Middle frontal gyrus (tissue), 1 donor: ENCODE measurements at regions not wholly inside any gene's neighbourhood (a gene's known extent, or its start where the extent isn't known, plus 50 kb on each side); places are given as distances from the start of the nearest gene placed in this dataset.
A peak's percentile ranks its signal among the peaks of the same experiment; 100 is the strongest.
"Not testable (repeated sequence)": the region's sequence is repeated elsewhere in the genome, so short reads cannot be mapped to it uniquely, and the experiment has no call there.

Source experiments
- DNase-seq: peaks from one replicate; pipeline ENCODE4 v3.0.0-alpha.2; 2015; ENCODE audit warnings: low spot score; ENCODE audit errors: extremely low spot score

DNA sequence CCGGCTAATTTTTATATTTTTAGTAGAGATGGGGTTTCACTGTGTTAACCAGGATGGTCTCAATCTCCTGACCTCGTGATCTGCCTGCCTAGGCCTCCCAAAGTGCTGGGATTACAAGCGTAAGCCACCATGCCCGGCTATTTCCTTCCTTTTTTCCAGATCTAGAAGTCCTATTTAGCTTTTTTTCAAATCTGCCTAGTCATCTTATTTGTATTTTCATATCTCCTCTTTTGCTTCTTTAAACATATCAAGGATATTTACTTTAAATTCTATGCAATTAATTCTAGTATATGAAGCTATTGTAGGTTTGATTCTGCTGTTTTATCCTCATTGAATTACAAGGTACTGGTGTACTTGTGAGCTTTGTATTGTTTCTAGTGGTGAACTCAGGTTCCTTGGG lies 119.1 kb downstream of the MACIR start:
- DNase-seq, result not testable (repeated sequence)

DNA sequence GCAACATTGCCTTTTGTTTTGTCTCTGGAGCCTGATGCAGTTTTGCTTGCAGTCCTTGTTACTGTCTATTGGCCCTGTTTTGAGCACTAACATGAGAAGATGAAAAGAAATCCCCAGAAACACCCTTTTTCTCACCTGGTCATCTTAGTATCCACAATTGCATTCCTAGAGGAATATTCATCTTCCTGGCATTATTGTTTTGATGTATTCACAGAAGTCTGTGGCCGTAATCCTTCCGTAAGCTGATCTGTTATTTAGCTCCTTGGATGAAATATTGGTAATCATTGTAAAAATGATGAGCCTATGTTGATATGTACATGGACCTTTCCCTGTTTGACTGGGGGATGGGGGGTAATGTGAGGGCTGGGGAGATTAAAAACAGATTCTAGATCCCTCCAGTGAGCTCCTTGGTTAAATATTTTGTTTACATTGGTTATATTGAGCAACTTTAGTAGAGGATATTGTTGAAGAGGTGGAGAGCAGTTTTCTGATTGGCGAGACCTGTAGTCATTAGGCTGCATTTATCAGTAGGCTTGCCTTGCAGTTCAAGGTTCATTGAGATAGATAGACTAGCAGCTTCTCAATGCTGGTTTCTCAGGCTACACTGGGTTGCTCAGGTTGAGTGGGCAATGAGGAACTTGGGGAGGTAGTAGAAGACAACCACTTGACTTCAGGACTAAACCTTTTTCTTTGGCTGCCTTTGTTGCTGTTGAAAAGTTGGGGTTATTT lies 117.5 kb downstream of the MACIR start:
- no peak for DNase-seq

- DNase-seq, result no peak
These were observed 116.8 kb downstream of the MACIR start for GRCh38 chr5:103375350-103375749.

DNA sequence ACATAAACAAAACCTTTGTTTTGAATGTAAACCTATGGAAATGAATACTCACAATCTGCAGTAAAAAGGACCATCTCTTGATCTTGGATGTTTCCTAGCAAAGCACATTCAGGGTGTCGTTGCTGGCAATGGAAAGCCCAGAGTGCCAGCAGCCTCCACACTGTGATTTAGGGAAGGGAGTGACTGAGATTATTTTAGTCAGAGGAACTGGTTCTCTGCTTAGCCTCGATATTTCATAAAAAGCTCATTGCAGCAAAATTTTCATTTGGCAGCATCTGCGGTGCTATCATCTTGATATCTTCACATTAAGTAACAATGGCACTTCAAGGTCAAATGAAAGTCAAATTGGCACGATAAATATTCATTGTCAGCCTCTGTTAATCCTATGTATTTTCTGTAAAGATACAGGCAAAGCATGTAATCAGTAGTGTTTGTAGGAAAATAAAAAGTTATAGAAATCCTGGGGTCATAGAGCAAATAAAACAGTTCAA lies 116.0 kb downstream of the MACIR start:
- peak; percentile 27 for DNase-seq

GRCh38 chr5:103373597-103374472 lies 115.3 kb downstream of the MACIR start:
- DNase-seq, result no peak

GRCh38 chr5:103371046-103371607 lies 112.6 kb downstream of the MACIR start:
- no peak for DNase-seq

DNA sequence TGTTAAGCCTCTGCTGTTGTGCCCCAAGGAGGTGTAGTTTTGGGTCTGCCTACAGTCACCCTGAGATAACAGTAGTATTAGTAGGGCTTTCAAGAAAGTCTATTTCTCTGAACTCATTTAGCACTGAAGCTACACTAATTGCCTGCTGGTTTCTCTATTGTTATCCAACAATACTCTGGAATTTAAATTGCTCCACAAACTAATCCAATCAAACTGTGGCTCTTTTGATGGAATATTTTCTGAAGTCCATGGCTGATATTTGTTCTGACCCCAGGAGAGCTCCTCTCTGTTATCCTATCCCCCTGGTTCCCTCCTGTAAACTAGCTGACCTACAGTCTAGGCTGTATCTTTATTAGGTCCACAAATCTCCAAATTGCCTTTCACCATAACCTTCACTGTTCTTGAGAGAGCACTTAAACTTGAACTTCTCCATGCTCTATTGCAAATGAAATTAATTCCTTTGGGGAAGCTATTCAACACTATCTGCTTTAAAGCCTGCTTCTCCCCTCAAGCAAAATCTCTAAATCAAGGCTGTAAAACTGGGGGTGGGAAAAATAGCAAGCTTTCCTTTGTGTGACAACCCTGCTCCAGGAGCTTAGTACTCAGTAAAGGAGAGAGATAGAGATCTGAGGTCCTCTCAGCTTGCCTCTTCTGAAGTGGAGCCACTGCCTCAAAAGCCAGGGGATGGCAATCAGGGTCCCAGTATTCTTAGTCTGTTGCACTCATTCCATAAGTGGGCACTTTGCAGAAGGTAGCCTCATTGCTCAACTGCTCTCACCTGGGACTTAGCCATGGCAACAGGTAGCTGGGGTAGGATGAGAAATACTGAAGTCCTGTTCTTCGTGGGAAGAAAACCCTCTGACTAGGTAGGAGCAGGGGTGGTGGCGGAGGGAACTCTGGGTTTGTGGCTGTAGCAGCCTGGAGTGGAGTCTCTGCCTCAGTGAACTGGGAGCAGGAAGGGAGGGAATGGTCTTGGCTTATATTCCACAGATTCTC lies 110.9 kb downstream of the MACIR start:
- DNase-seq, result no peak

DNA sequence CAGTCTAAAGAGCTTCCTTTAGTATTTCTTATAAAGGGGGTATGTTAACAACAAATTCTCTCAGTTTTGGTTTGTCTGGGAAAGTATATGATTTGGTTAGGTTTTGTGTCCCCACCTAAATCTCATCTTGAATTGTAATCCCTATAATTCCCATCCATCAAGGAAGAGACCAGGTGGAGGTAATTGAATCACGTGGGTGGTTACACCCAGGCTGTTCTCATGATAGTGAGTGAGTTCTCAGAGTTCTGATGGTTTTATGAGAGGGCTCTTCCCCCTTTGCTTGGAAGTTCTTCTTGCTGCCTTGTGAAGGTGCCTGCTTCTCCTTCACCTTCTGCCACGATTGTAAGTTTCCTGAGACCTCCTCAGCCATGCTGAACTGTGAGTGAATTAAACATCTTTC lies 109.1 kb downstream of the MACIR start:
- DNase-seq, result no peak

GRCh38 chr5:103366918-103367549 lies 108.5 kb downstream of the MACIR start:
- DNase-seq, result no peak

GRCh38 chr5:103364074-103364473 lies 105.5 kb downstream of the MACIR start:
- DNase-seq, result no peak

DNA sequence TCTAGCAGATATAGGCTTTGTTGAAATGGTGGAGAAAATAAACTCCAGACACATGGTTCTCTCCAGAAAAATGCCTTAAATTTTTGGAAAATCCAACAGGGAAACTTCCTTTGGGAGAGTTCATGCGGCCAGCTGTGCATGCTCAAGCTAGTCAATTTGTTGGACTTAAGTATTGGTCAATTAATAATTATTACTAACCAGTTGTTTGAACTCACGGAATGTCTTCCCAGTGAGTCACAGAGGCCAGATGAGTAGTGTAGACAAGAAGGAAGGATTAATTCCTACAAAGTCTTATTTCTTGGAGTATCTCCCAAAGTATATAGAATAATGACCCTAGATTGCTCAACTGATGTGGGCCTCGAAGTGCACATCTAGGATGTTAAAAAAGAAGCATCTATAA lies 103.6 kb downstream of the MACIR start:
- no peak for DNase-seq

DNA sequence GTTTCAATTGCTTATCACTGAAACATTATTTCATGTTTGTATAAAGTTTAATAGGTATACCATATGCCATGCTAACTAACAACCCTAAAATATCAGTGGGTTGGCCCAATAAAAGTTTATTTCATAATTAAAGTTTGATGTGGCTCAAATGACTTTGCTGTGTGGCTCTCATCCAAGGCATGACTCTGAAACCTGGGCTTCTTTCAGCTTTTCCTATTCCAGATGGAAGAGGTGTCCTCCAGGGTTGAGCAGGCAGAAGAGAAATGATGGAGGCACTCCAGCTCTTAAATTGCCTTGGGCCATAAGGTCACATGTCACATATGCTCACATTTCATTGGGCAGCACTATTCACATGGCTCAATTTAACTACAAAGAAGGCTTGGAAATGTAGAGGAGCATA lies 101.9 kb downstream of the MACIR start:
- no peak for DNase-seq

DNA sequence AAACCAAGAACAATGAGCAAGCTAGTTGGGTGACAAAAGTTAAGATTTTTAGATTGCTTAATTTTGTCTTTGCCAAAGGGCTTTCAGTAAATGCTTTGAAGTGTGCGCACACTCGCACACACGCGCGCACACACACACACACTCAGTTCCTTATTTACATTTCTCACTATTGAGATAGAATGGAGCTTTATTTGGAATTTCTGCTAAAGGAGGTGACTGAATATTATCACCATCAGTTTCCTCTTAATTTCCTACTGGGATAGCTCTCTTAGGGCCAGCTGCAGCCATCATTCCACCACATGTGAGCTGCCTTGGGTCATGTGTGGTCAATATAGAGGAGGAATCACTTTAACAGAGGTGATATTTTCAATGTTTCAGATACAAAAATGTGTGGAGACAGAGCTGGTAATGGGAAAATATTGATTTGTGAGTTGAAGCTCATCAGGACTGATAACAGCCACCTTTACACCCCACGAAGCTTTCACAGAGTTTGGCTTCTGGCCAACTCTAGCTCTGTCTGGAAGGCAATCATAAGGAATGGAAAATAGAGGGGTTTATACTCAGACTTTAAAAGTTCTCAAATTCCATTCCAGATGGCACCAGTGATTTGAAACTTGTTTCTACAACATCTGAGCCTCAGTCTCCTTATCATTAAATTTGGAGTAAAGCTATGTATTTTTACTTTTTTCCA lies 99.9 kb downstream of the MACIR start:
- DNase-seq, result no peak

DNA sequence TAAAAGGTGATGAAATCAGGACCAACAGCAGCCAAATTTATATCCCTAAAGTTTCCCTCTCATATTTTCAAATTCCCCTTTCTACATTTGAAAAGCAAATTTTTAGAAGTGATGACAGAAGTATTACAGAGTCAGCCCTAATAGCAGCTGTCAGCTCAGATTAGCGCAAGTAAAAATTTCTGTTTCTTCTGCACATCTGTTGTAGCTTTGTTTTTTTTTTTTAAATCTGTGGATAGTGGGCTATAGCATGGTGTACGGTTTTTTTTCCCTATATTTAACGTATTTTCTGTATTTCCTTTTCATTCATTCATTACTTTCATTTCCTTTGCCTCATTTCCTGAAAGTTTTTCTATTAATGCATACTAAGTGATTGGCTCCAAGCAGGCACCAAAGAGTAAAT lies 99.1 kb downstream of the MACIR start:
- no peak for DNase-seq

DNA sequence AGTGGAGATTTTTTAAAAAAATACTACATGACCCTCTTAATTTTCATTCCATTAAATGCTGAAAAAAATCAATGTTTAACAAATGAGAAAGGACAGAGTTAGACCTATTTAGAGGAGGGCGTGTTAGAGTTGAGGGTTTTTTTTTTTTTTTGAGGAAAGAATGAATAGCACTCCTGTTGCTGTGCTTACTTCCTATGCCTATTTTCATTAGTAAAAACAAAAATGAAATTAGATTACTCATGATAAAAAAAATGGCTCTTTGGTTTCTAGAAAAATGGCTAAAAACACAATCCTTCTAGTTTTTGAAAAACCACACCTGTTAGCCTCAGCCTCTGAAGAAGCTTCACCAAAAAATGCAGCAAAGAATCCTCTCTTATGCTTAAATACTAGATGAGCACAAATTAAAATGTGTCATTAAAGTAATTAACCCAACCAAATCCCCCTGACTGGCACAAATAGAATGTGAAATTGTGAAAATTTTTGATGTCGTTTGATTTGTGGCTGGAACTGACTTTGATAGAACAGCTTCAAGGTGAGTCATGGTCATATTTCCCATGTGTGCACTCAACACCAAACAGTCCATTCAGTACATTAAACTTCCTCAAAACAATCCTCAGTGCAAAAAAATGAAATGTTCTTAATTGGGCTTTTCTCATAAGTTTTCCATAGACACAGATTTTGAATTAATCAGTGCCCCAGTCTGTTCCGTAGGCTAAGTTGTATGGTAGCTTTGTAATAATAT lies 98.0 kb downstream of the MACIR start:
- DNase-seq, result no peak

- no peak for DNase-seq
These were observed 97.0 kb downstream of the MACIR start for GRCh38 chr5:103355579-103355978.

DNA sequence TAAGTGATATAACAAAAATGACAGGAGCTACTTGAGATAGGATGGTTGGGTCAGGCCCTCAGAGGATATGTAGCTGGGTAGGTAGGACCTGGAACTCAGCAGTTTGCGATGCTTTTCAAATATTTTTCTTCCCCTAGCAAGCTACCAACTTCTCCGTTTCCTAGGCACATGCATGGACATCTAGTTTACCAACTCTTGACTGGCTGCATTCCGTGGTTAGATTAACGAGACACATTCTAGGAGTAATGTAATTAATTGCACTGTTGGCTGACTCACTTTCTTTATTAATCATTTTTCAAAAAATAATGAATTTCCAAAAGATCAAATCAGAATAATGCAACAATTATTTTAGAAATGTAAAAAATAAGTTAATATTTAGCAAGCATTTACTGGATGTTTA lies 95.9 kb downstream of the MACIR start:
- no peak for DNase-seq

- no peak for DNase-seq
These were observed 95.0 kb downstream of the MACIR start for GRCh38 chr5:103353581-103353980.

GRCh38 chr5:103347716-103348423 lies 89.3 kb downstream of the MACIR start:
- no peak for DNase-seq
